ENCODE measurements at regions not wholly inside any gene's neighbourhood (a gene's known extent, or its start where the extent isn't known, plus 50 kb on each side); places are given as distances from the start of the nearest gene placed in this dataset.
"Not testable (repeated sequence)": the region's sequence is repeated elsewhere in the genome, so short reads cannot be mapped to it uniquely, and the experiment has no call there.

DNA sequence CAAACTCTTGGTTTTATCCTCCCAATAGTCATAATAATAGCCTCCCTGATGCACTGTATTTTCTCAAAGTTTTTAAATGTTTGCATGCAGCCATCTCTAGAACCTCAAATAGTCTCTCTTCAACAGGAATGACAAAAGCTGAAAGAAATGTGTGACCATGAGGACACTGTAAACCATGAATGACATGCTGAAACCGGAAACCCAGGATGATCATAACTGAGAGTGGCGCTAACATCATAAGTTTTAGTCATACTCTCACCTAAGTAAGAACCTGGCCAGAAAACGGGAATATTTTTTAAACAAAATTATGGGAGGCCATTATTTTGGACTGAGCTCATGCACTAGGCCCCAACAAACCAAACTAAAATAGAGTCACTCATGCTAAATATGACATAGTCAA lies 278.4 kb upstream of the STXBP5 start:
- Histone ChIP-seq H3K4me1 (ENCODE audit: control insufficient read depth, low read depth, low read length) (no peaks in the 10 kb centered on the region), H3K9ac (ENCODE audit: low read length) (no peak overlapping the region), H3K9me3 (ENCODE audit: control insufficient read depth, low read depth, low read length) (no peaks in the 10 kb centered on the region), H3K27ac (ENCODE audit: low read length) (no peak overlapping the region), H3K4me3 (ENCODE audit: low read length) (no peak overlapping the region), H3K36me3 (ENCODE audit: control insufficient read depth, low read depth, low read length) (no peaks in the 10 kb centered on the region), H3K27me3 (ENCODE audit: control insufficient read depth, insufficient read depth, low read length) (no peaks in the 10 kb centered on the region)

GRCh38 chr6:146928503-146928902 lies 275.7 kb upstream of the STXBP5 start:
- no peaks in the 10 kb centered on the region for H3K4me1 ChIP-seq (ENCODE audit: control insufficient read depth, low read depth, low read length)
- no peak overlapping the region for H3K27ac ChIP-seq (ENCODE audit: low read length)
- H3K36me3 ChIP-seq (ENCODE audit: control insufficient read depth, low read depth, low read length), result no peaks in the 10 kb centered on the region
- H3K9ac ChIP-seq (ENCODE audit: low read length), result no peak overlapping the region
- H3K4me3 ChIP-seq (ENCODE audit: low read length), result no peak overlapping the region
- no peaks in the 10 kb centered on the region for H3K27me3 ChIP-seq (ENCODE audit: control insufficient read depth, insufficient read depth, low read length)
- H3K9me3 ChIP-seq (ENCODE audit: control insufficient read depth, low read depth, low read length), result no peaks in the 10 kb centered on the region

- Histone ChIP-seq H3K9me3 (ENCODE audit: control insufficient read depth, low read depth, low read length) (no peaks in the 10 kb centered on the region), H3K36me3 (ENCODE audit: control insufficient read depth, low read depth, low read length) (no peaks in the 10 kb centered on the region), H3K4me3 (ENCODE audit: low read length) (no peak overlapping the region), H3K27ac (ENCODE audit: low read length) (no peak overlapping the region), H3K4me1 (ENCODE audit: control insufficient read depth, low read depth, low read length) (no peaks in the 10 kb centered on the region), H3K27me3 (ENCODE audit: control insufficient read depth, insufficient read depth, low read length) (no peaks in the 10 kb centered on the region), H3K9ac (ENCODE audit: low read length) (no peak overlapping the region)
These were observed 273.0 kb upstream of the STXBP5 start for GRCh38 chr6:146931214-146931613.

DNA sequence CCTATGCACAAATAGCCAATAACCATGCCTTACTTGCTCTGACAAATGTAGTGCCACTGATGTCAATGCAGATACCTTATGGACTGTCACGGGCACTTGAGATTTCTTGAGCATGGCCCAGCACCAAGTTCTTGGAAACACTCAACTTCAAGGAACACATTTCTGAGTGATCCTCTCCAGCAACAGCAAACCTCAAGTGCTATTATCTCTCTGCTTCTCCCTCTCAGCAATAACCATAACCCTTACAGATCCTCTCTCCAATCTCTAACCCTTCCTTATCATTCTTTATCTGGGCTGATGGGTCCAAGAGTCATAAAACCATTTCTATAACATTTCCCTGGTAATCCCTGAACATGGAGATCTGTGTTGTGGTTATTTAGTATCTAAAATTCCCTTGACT lies 266.9 kb upstream of the STXBP5 start:
- Histone ChIP-seq H3K9ac (ENCODE audit: low read length) (no peak overlapping the region), H3K4me3 (ENCODE audit: low read length) (no peak overlapping the region), H3K9me3 (ENCODE audit: control insufficient read depth, low read depth, low read length) (no peaks in the 10 kb centered on the region), H3K27ac (ENCODE audit: low read length) (no peak overlapping the region), H3K36me3 (ENCODE audit: control insufficient read depth, low read depth, low read length) (no peaks in the 10 kb centered on the region), H3K27me3 (ENCODE audit: control insufficient read depth, insufficient read depth, low read length) (no peaks in the 10 kb centered on the region), H3K4me1 (ENCODE audit: control insufficient read depth, low read depth, low read length) (no peaks in the 10 kb centered on the region)

GRCh38 chr6:146938266-146938665 lies 266.0 kb upstream of the STXBP5 start:
- no peak overlapping the region for H3K27ac ChIP-seq (ENCODE audit: low read length)
- H3K4me3 ChIP-seq (ENCODE audit: low read length), result no peak overlapping the region
- no peaks in the 10 kb centered on the region for H3K4me1 ChIP-seq (ENCODE audit: control insufficient read depth, low read depth, low read length)
- H3K9ac ChIP-seq (ENCODE audit: low read length), result no peak overlapping the region
- H3K9me3 ChIP-seq (ENCODE audit: control insufficient read depth, low read depth, low read length), result no peaks in the 10 kb centered on the region
- H3K36me3 ChIP-seq (ENCODE audit: control insufficient read depth, low read depth, low read length), result no peaks in the 10 kb centered on the region
- H3K27me3 ChIP-seq (ENCODE audit: control insufficient read depth, insufficient read depth, low read length), result no peaks in the 10 kb centered on the region

DNA sequence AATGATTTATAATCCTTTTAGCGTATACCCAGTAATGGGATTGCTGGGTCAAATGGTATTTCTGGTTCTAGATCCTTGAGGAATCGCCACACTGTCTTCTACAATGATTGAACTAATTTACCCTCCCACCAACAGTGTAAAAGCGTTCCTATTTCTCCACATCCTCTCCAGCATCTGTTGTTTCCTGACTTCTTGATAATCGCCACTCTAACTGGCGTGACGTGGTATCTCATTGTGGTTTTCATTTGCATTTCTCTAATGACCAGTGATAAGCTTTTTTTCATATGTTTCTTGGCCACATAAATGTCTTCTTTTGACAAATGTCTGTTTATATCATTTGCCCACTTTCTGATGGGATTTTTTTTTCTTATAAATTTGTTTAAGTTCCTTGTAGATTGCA lies 264.8 kb upstream of the STXBP5 start:
- H3K36me3 ChIP-seq (ENCODE audit: control insufficient read depth, low read depth, low read length); H3K27ac ChIP-seq (ENCODE audit: low read length); H3K9ac ChIP-seq (ENCODE audit: low read length); H3K27me3 ChIP-seq (ENCODE audit: control insufficient read depth, insufficient read depth, low read length); H3K9me3 ChIP-seq (ENCODE audit: control insufficient read depth, low read depth, low read length); H3K4me1 ChIP-seq (ENCODE audit: control insufficient read depth, low read depth, low read length); H3K4me3 ChIP-seq (ENCODE audit: low read length): not testable (repeated sequence)

DNA sequence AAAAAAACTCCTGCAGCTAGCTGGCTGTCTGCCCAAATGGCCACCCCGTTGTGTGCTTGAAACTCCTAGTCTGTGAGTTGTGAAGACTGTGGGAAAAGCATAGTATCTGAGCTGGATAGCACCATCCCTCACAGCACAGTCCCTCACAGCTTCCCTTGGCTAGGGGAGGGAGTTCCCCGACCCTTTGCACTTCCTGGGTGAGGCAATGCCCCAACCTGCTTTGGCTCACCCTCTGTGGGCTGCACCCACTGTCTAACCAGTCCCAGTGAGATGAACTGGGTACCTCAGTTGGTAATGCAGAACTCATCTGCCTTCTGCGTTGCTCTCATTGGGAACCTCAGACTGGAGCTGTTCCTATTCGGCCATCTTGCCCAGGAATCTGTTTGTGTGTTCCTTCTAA lies 260.6 kb upstream of the STXBP5 start:
- H3K9me3 ChIP-seq (ENCODE audit: control insufficient read depth, low read depth, low read length), result no peaks in the 10 kb centered on the region
- no peak overlapping the region for H3K27ac ChIP-seq (ENCODE audit: low read length)
- H3K4me1 ChIP-seq (ENCODE audit: control insufficient read depth, low read depth, low read length), result no peaks in the 10 kb centered on the region
- no peaks in the 10 kb centered on the region for H3K36me3 ChIP-seq (ENCODE audit: control insufficient read depth, low read depth, low read length)
- H3K27me3 ChIP-seq (ENCODE audit: control insufficient read depth, insufficient read depth, low read length), result no peaks in the 10 kb centered on the region
- no peak overlapping the region for H3K4me3 ChIP-seq (ENCODE audit: low read length)
- H3K9ac ChIP-seq (ENCODE audit: low read length), result no peak overlapping the region

DNA sequence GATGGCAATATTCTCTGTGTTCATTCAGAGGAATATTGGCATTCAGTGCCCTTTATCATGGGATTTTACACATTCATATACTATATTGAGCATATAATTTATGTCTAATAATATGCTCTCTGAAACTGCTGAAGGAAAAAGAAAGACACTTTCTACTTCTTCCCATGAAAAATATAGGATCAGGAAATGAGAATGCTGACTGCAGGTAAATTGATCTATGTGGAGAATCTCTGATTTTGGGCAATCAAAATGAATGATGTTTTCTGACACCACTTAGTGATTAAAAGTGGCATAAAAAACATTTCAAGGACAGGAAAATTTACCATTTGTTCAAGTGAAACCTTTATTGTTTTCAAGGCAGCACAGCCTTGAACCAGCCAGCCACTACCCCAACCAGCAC lies 260.1 kb upstream of the STXBP5 start:
- Histone ChIP-seq H3K36me3 (ENCODE audit: control insufficient read depth, low read depth, low read length) (no peaks in the 10 kb centered on the region), H3K27ac (ENCODE audit: low read length) (no peak overlapping the region), H3K9ac (ENCODE audit: low read length) (no peak overlapping the region), H3K4me3 (ENCODE audit: low read length) (no peak overlapping the region), H3K4me1 (ENCODE audit: control insufficient read depth, low read depth, low read length) (no peaks in the 10 kb centered on the region), H3K9me3 (ENCODE audit: control insufficient read depth, low read depth, low read length) (no peaks in the 10 kb centered on the region), H3K27me3 (ENCODE audit: control insufficient read depth, insufficient read depth, low read length) (no peaks in the 10 kb centered on the region)

DNA sequence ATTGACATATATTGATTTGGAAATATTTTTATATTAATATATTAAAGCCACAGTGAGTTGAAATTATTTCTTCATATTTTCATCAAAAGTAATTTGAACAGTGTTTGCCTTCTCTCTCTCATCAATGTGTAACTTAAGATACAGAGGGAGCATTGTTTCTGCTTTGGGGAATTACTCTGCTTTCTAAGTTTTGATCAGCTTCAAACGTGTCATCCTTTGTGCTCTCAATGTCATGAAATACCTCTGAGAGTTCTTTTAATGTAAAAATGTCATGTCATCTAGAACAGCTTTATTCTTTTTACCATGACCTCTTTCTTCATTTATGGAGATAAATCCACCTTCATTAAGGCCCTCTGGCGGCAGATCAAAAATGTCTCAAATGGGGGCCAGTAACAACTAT lies 259.4 kb upstream of the STXBP5 start:
- Histone ChIP-seq H3K4me1 (ENCODE audit: control insufficient read depth, low read depth, low read length) (no peaks in the 10 kb centered on the region), H3K9ac (ENCODE audit: low read length) (no peak overlapping the region), H3K9me3 (ENCODE audit: control insufficient read depth, low read depth, low read length) (no peaks in the 10 kb centered on the region), H3K36me3 (ENCODE audit: control insufficient read depth, low read depth, low read length) (no peaks in the 10 kb centered on the region), H3K27ac (ENCODE audit: low read length) (no peak overlapping the region), H3K27me3 (ENCODE audit: control insufficient read depth, insufficient read depth, low read length) (no peaks in the 10 kb centered on the region), H3K4me3 (ENCODE audit: low read length) (no peak overlapping the region)

DNA sequence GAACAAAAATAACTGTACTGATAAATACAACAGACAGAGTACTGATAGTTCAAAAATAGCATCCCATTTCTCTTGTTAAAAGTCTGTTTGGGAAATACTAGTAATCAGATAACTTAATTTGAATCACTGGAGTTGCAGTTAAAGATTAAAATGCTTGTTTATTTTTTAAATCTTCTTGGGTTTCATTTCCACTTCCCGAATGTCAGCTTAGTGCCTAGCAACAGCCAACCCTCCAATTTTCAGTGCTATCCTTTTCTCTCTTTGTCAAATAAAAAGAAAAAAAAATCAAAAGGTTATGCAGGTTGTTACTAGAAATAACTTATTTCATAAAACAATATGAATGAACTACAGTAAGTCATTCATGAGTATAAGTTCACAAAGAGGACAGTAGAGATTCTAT lies 257.7 kb upstream of the STXBP5 start:
- no peak overlapping the region for H3K9ac ChIP-seq (ENCODE audit: low read length)
- H3K36me3 ChIP-seq (ENCODE audit: control insufficient read depth, low read depth, low read length), result no peaks in the 10 kb centered on the region
- no peak overlapping the region for H3K27ac ChIP-seq (ENCODE audit: low read length)
- no peaks in the 10 kb centered on the region for H3K27me3 ChIP-seq (ENCODE audit: control insufficient read depth, insufficient read depth, low read length)
- no peaks in the 10 kb centered on the region for H3K4me1 ChIP-seq (ENCODE audit: control insufficient read depth, low read depth, low read length)
- no peaks in the 10 kb centered on the region for H3K9me3 ChIP-seq (ENCODE audit: control insufficient read depth, low read depth, low read length)
- no peak overlapping the region for H3K4me3 ChIP-seq (ENCODE audit: low read length)

DNA sequence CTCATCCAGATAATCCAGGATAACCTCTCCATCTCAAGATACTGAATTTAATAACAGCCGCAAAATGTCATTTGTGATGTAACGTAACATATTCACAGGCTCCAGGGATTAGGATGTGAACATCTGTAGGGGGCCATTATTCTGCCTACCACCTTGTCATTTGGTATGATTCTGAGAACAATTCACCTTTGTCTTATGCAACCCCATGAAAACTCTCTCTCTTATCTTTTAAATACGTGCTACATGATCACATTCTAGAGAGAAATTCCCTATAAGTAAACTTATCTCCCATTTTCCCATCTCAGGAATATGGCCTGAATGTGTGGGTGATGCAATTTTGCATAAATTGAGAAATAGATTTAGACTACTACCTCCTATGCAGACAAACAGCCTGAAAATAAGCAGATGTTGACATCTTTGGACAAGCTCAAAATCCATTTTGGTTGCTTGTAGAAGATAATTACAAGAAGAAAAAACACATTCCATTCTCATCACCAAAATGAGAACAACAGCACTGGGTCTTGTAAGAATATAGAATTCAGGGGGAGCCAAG lies 255.4 kb upstream of the STXBP5 start:
- Histone ChIP-seq H3K9me3 (ENCODE audit: control insufficient read depth, low read depth, low read length) (no peaks in the 10 kb centered on the region), H3K4me3 (ENCODE audit: low read length) (no peak overlapping the region), H3K36me3 (ENCODE audit: control insufficient read depth, low read depth, low read length) (no peaks in the 10 kb centered on the region), H3K4me1 (ENCODE audit: control insufficient read depth, low read depth, low read length) (no peaks in the 10 kb centered on the region), H3K27ac (ENCODE audit: low read length) (no peak overlapping the region), H3K9ac (ENCODE audit: low read length) (no peak overlapping the region), H3K27me3 (ENCODE audit: control insufficient read depth, insufficient read depth, low read length) (no peaks in the 10 kb centered on the region)

DNA sequence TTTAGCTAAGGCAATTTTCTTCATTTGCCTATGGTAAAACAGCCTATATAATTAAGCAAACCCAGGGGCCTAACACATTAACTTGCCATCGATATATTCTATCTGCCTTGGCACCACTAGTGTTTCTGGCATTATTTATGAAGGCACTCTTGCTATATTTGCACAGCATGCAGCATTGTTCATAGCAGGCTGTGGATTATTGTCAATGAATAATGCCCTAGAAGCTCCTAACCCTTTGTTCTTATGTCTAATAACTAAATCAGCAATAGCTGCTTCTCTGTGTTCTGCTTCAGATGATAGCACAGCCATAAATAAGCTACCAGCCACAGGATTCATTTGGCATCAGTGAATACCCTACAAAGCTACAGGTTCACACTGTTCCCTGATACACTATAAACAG lies 254.8 kb upstream of the STXBP5 start:
- Histone ChIP-seq H3K9me3 (ENCODE audit: control insufficient read depth, low read depth, low read length) (no peaks in the 10 kb centered on the region), H3K27ac (ENCODE audit: low read length) (no peak overlapping the region), H3K36me3 (ENCODE audit: control insufficient read depth, low read depth, low read length) (no peaks in the 10 kb centered on the region), H3K4me1 (ENCODE audit: control insufficient read depth, low read depth, low read length) (no peaks in the 10 kb centered on the region), H3K4me3 (ENCODE audit: low read length) (no peak overlapping the region), H3K27me3 (ENCODE audit: control insufficient read depth, insufficient read depth, low read length) (no peaks in the 10 kb centered on the region), H3K9ac (ENCODE audit: low read length) (no peak overlapping the region)
